ENCODE measurements at regions not wholly inside any gene's neighbourhood (a gene's known extent, or its start where the extent isn't known, plus 50 kb on each side); places are given as distances from the start of the nearest gene placed in this dataset.

GRCh38 chr2:196440413-196440812 lies 199.1 kb upstream of the CCDC150 start:
- Histone ChIP-seq H3K4me1 (ENCODE audit: control insufficient read depth, insufficient read depth, low read length) (no peaks in the 10 kb centered on the region), H3K9me3 (ENCODE audit: control insufficient read depth in 2 of 2, low read length in 2 of 2) (no peaks in the 10 kb centered on the region), H3K9ac (ENCODE audit: low read length in 2 of 2) (no peak overlapping the region), H3K4me3 (ENCODE audit: low read length in 2 of 2) (no peak overlapping the region), H3K36me3 (ENCODE audit: control insufficient read depth in 2 of 2, insufficient read depth in 2 of 2, low read length in 2 of 2) (no peaks in the 10 kb centered on the region), H3K27me3 (ENCODE audit: control insufficient read depth in 1 of 2, insufficient read depth in 2 of 2, low read length in 2 of 2) (no peaks in the 10 kb centered on the region), H3K27ac (ENCODE audit: low read length) (no peak overlapping the region)

GRCh38 chr2:196441527-196441926 lies 198.0 kb upstream of the CCDC150 start:
- Histone ChIP-seq H3K27ac (ENCODE audit: low read length) (no peak overlapping the region), H3K9ac (ENCODE audit: low read length in 2 of 2) (no peak overlapping the region), H3K4me3 (ENCODE audit: low read length in 2 of 2) (no peak overlapping the region), H3K27me3 (ENCODE audit: control insufficient read depth in 1 of 2, insufficient read depth in 2 of 2, low read length in 2 of 2) (no peaks in the 10 kb centered on the region), H3K9me3 (ENCODE audit: control insufficient read depth in 2 of 2, low read length in 2 of 2) (no peaks in the 10 kb centered on the region), H3K36me3 (ENCODE audit: control insufficient read depth in 2 of 2, insufficient read depth in 2 of 2, low read length in 2 of 2) (no peaks in the 10 kb centered on the region), H3K4me1 (ENCODE audit: control insufficient read depth, insufficient read depth, low read length) (no peaks in the 10 kb centered on the region)

- H3K36me3 ChIP-seq (ENCODE audit: control insufficient read depth in 2 of 2, insufficient read depth in 2 of 2, low read length in 2 of 2) = no peaks in the 10 kb centered on the region
- H3K9me3 ChIP-seq (ENCODE audit: control insufficient read depth in 2 of 2, low read length in 2 of 2) = no peaks in the 10 kb centered on the region
- H3K27me3 ChIP-seq (ENCODE audit: control insufficient read depth in 1 of 2, insufficient read depth in 2 of 2, low read length in 2 of 2) = no peaks in the 10 kb centered on the region
- H3K9ac ChIP-seq (ENCODE audit: low read length in 2 of 2) = no peak overlapping the region
- H3K4me3 ChIP-seq (ENCODE audit: low read length in 2 of 2) = no peak overlapping the region
- H3K27ac ChIP-seq (ENCODE audit: low read length) = no peak overlapping the region
- H3K4me1 ChIP-seq (ENCODE audit: control insufficient read depth, insufficient read depth, low read length) = no peaks in the 10 kb centered on the region
Measured at GRCh38 chr2:196442211-196442610, 197.3 kb upstream of the CCDC150 start.

GRCh38 chr2:196444442-196444841 lies 195.1 kb upstream of the CCDC150 start:
- Histone ChIP-seq H3K27ac (ENCODE audit: low read length) (no peak overlapping the region), H3K4me3 (ENCODE audit: low read length in 2 of 2) (no peak overlapping the region), H3K4me1 (ENCODE audit: control insufficient read depth, insufficient read depth, low read length) (no peaks in the 10 kb centered on the region), H3K36me3 (ENCODE audit: control insufficient read depth in 2 of 2, insufficient read depth in 2 of 2, low read length in 2 of 2) (no peaks in the 10 kb centered on the region), H3K9ac (ENCODE audit: low read length in 2 of 2) (no peak overlapping the region), H3K27me3 (ENCODE audit: control insufficient read depth in 1 of 2, insufficient read depth in 2 of 2, low read length in 2 of 2) (no peaks in the 10 kb centered on the region), H3K9me3 (ENCODE audit: control insufficient read depth in 2 of 2, low read length in 2 of 2) (no peaks in the 10 kb centered on the region)

- Histone ChIP-seq H3K9ac (ENCODE audit: low read length in 2 of 2) (no peak overlapping the region), H3K27ac (ENCODE audit: low read length) (no peak overlapping the region), H3K27me3 (ENCODE audit: control insufficient read depth in 1 of 2, insufficient read depth in 2 of 2, low read length in 2 of 2) (no peaks in the 10 kb centered on the region), H3K9me3 (ENCODE audit: control insufficient read depth in 2 of 2, low read length in 2 of 2) (no peaks in the 10 kb centered on the region), H3K36me3 (ENCODE audit: control insufficient read depth in 2 of 2, insufficient read depth in 2 of 2, low read length in 2 of 2) (no peaks in the 10 kb centered on the region), H3K4me3 (ENCODE audit: low read length in 2 of 2) (no peak overlapping the region), H3K4me1 (ENCODE audit: control insufficient read depth, insufficient read depth, low read length) (no peaks in the 10 kb centered on the region)
Measured at GRCh38 chr2:196445991-196446390, 193.5 kb upstream of the CCDC150 start.

- H3K27ac ChIP-seq (ENCODE audit: low read length) = no peak overlapping the region
- H3K27me3 ChIP-seq (ENCODE audit: control insufficient read depth in 1 of 2, insufficient read depth in 2 of 2, low read length in 2 of 2) = no peaks in the 10 kb centered on the region
- no peak overlapping the region for H3K4me3 ChIP-seq (ENCODE audit: low read length in 2 of 2)
- H3K4me1 ChIP-seq (ENCODE audit: control insufficient read depth, insufficient read depth, low read length) = no peaks in the 10 kb centered on the region
- no peaks in the 10 kb centered on the region for H3K36me3 ChIP-seq (ENCODE audit: control insufficient read depth in 2 of 2, insufficient read depth in 2 of 2, low read length in 2 of 2)
- no peak overlapping the region for H3K9ac ChIP-seq (ENCODE audit: low read length in 2 of 2)
- no peaks in the 10 kb centered on the region for H3K9me3 ChIP-seq (ENCODE audit: control insufficient read depth in 2 of 2, low read length in 2 of 2)
Measured at GRCh38 chr2:196448407-196449079, 191.0 kb upstream of the CCDC150 start.

GRCh38 chr2:196449083-196449482 lies 190.4 kb upstream of the CCDC150 start:
- Histone ChIP-seq H3K27ac (ENCODE audit: low read length) (no peak overlapping the region), H3K4me3 (ENCODE audit: low read length in 2 of 2) (no peak overlapping the region), H3K36me3 (ENCODE audit: control insufficient read depth in 2 of 2, insufficient read depth in 2 of 2, low read length in 2 of 2) (no peaks in the 10 kb centered on the region), H3K9me3 (ENCODE audit: control insufficient read depth in 2 of 2, low read length in 2 of 2) (no peaks in the 10 kb centered on the region), H3K9ac (ENCODE audit: low read length in 2 of 2) (no peak overlapping the region), H3K4me1 (ENCODE audit: control insufficient read depth, insufficient read depth, low read length) (no peaks in the 10 kb centered on the region), H3K27me3 (ENCODE audit: control insufficient read depth in 1 of 2, insufficient read depth in 2 of 2, low read length in 2 of 2) (no peaks in the 10 kb centered on the region)

- no peaks in the 10 kb centered on the region for H3K9me3 ChIP-seq (ENCODE audit: control insufficient read depth in 2 of 2, low read length in 2 of 2)
- no peak overlapping the region for H3K27ac ChIP-seq (ENCODE audit: low read length)
- no peak overlapping the region for H3K9ac ChIP-seq (ENCODE audit: low read length in 2 of 2)
Measured at GRCh38 chr2:196452758-196453157, 186.8 kb upstream of the CCDC150 start.

GRCh38 chr2:196453613-196454047 lies 185.9 kb upstream of the CCDC150 start:
- Histone ChIP-seq H3K4me1 (ENCODE audit: control insufficient read depth, insufficient read depth, low read length) (no peaks in the 10 kb centered on the region), H3K9me3 (ENCODE audit: control insufficient read depth in 2 of 2, low read length in 2 of 2) (no peaks in the 10 kb centered on the region), H3K4me3 (ENCODE audit: low read length in 2 of 2) (no peak overlapping the region), H3K36me3 (ENCODE audit: control insufficient read depth in 2 of 2, insufficient read depth in 2 of 2, low read length in 2 of 2) (no peaks in the 10 kb centered on the region), H3K27ac (ENCODE audit: low read length) (no peak overlapping the region), H3K9ac (ENCODE audit: low read length in 2 of 2) (no peak overlapping the region), H3K27me3 (ENCODE audit: control insufficient read depth in 1 of 2, insufficient read depth in 2 of 2, low read length in 2 of 2) (no peaks in the 10 kb centered on the region)

More at GRCh38 chr2:196452758-196453157, 186.8 kb upstream of the CCDC150 start:
- H3K27me3 ChIP-seq (ENCODE audit: control insufficient read depth in 1 of 2, insufficient read depth in 2 of 2, low read length in 2 of 2) = no peaks in the 10 kb centered on the region
- H3K4me3 ChIP-seq (ENCODE audit: low read length in 2 of 2) = no peak overlapping the region
- H3K4me1 ChIP-seq (ENCODE audit: control insufficient read depth, insufficient read depth, low read length) = no peaks in the 10 kb centered on the region
- no peaks in the 10 kb centered on the region for H3K36me3 ChIP-seq (ENCODE audit: control insufficient read depth in 2 of 2, insufficient read depth in 2 of 2, low read length in 2 of 2)

GRCh38 chr2:196454492-196454891 lies 185.0 kb upstream of the CCDC150 start:
- no peak overlapping the region for H3K4me3 ChIP-seq (ENCODE audit: low read length in 2 of 2)
- no peak overlapping the region for H3K9ac ChIP-seq (ENCODE audit: low read length in 2 of 2)
- H3K27ac ChIP-seq (ENCODE audit: low read length) = no peak overlapping the region
- no peaks in the 10 kb centered on the region for H3K27me3 ChIP-seq (ENCODE audit: control insufficient read depth in 1 of 2, insufficient read depth in 2 of 2, low read length in 2 of 2)
- H3K4me1 ChIP-seq (ENCODE audit: control insufficient read depth, insufficient read depth, low read length) = no peaks in the 10 kb centered on the region
- H3K36me3 ChIP-seq (ENCODE audit: control insufficient read depth in 2 of 2, insufficient read depth in 2 of 2, low read length in 2 of 2) = no peaks in the 10 kb centered on the region
- H3K9me3 ChIP-seq (ENCODE audit: control insufficient read depth in 2 of 2, low read length in 2 of 2) = no peaks in the 10 kb centered on the region

- Histone ChIP-seq H3K9me3 (ENCODE audit: control insufficient read depth in 2 of 2, low read length in 2 of 2) (no peaks in the 10 kb centered on the region), H3K4me1 (ENCODE audit: control insufficient read depth, insufficient read depth, low read length) (no peaks in the 10 kb centered on the region), H3K27ac (ENCODE audit: low read length) (no peak overlapping the region), H3K9ac (ENCODE audit: low read length in 2 of 2) (no peak overlapping the region), H3K36me3 (ENCODE audit: control insufficient read depth in 2 of 2, insufficient read depth in 2 of 2, low read length in 2 of 2) (no peaks in the 10 kb centered on the region), H3K27me3 (ENCODE audit: control insufficient read depth in 1 of 2, insufficient read depth in 2 of 2, low read length in 2 of 2) (no peaks in the 10 kb centered on the region), H3K4me3 (ENCODE audit: low read length in 2 of 2) (no peak overlapping the region)
Measured at GRCh38 chr2:196459539-196459938, 180.0 kb upstream of the CCDC150 start.

Data from stomach smooth muscle (tissue), 2 donors.